Endothelial cell (in vitro differentiated cells): ENCODE measurements at regions not wholly inside any gene's neighbourhood (a gene's known extent, or its start where the extent isn't known, plus 50 kb on each side); places are given as distances from the start of the nearest gene placed in this dataset.
"Not testable (repeated sequence)": the region's sequence is repeated elsewhere in the genome, so short reads cannot be mapped to it uniquely, and the experiment has no call there.

Experiments used
- DNase-seq: peaks from one replicate; pipeline ENCODE4 v3.0.0; 2021; ENCODE audit warnings: low spot score
- H3K27ac Mint-ChIP-seq: one replicate; pipeline ENCODE4 v1.8.0; 2021; ENCODE audit warnings: mixed read lengths, inconsistent platforms; ENCODE audit not compliant: unreplicated experiment
- H3K27me3 Mint-ChIP-seq: one replicate; pipeline ENCODE4 v1.8.0; 2021; ENCODE audit warnings: mild to moderate bottlenecking, moderate library complexity, mixed read lengths, inconsistent platforms; ENCODE audit not compliant: unreplicated experiment
- H3K36me3 Mint-ChIP-seq: one replicate; pipeline ENCODE4 v1.8.0; 2021; ENCODE audit warnings: mild to moderate bottlenecking, low read depth, mixed read lengths, inconsistent platforms; ENCODE audit not compliant: unreplicated experiment
- H3K4me1 Mint-ChIP-seq: one replicate; pipeline ENCODE4 v1.8.0; 2021; ENCODE audit warnings: mild to moderate bottlenecking, mixed read lengths, inconsistent platforms; ENCODE audit not compliant: unreplicated experiment
- H3K4me3 Mint-ChIP-seq: one replicate; pipeline ENCODE4 v1.8.0; 2021; ENCODE audit warnings: mild to moderate bottlenecking, mixed read lengths, inconsistent platforms; ENCODE audit not compliant: unreplicated experiment
- H3K9me3 Mint-ChIP-seq: one replicate; pipeline ENCODE4 v1.8.0; 2021; ENCODE audit warnings: mixed read lengths, inconsistent platforms; ENCODE audit not compliant: unreplicated experiment
- TF ChIP-seq, protein P1 (sequence below): fragments of 200-600 bp; sonication (generic); IDR thresholded peaks from one replicate; pipeline ENCODE4 v1.5.0; 2021; ENCODE audit warnings: antibody characterized with exemption; ENCODE audit not compliant: unreplicated experiment

DNA sequence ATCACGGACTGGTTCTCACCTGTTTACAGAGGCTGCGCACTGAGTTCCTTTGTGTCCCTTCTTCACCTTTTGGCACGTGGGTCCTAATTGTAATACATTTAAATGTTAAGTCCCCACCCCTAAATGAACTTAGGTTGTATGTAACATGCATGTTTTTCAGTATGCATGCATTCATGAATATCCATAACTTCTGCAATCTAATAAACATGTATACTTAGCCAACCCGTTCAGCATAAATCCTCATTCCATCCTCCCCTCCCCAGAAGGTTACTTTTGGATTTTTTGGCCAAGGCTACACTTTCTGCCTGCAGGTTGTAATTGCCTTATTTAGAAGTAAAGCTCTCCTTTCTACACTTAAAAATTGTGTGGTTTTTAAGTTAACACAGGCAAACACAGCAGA is 314.7 kb downstream of the SUCLG1 start:
- no peak overlapping the region for H3K4me3 Mint-ChIP-seq
- H3K4me1 Mint-ChIP-seq: no peaks in the 10 kb centered on the region
- no peaks in the 10 kb centered on the region for H3K27me3 Mint-ChIP-seq
- DNase-seq: no peak
- TF ChIP-seq, protein P1, sequence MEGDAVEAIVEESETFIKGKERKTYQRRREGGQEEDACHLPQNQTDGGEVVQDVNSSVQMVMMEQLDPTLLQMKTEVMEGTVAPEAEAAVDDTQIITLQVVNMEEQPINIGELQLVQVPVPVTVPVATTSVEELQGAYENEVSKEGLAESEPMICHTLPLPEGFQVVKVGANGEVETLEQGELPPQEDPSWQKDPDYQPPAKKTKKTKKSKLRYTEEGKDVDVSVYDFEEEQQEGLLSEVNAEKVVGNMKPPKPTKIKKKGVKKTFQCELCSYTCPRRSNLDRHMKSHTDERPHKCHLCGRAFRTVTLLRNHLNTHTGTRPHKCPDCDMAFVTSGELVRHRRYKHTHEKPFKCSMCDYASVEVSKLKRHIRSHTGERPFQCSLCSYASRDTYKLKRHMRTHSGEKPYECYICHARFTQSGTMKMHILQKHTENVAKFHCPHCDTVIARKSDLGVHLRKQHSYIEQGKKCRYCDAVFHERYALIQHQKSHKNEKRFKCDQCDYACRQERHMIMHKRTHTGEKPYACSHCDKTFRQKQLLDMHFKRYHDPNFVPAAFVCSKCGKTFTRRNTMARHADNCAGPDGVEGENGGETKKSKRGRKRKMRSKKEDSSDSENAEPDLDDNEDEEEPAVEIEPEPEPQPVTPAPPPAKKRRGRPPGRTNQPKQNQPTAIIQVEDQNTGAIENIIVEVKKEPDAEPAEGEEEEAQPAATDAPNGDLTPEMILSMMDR: no peak
- H3K36me3 Mint-ChIP-seq: no peaks in the 10 kb centered on the region
- H3K27ac Mint-ChIP-seq: no peak overlapping the region
- no peaks in the 10 kb centered on the region for H3K9me3 Mint-ChIP-seq

GRCh38 chr2:84137034-84137433 is 322.0 kb downstream of the SUCLG1 start:
- H3K27ac Mint-ChIP-seq: no peak overlapping the region
- H3K4me1 Mint-ChIP-seq: no peaks in the 10 kb centered on the region
- H3K4me3 Mint-ChIP-seq: no peak overlapping the region
- TF ChIP-seq, protein P1: no peak
- H3K9me3 Mint-ChIP-seq: no peaks in the 10 kb centered on the region
- DNase-seq: no peak
- H3K27me3 Mint-ChIP-seq: no peaks in the 10 kb centered on the region
- H3K36me3 Mint-ChIP-seq: no peaks in the 10 kb centered on the region

GRCh38 chr2:84132370-84132769 is 326.7 kb downstream of the SUCLG1 start:
- TF ChIP-seq, protein P1: no peak
- Mint-ChIP-seq H3K27ac (no peak overlapping the region), H3K4me1 (no peaks in the 10 kb centered on the region), H3K9me3 (no peaks in the 10 kb centered on the region), H3K4me3 (no peak overlapping the region), H3K27me3 (no peaks in the 10 kb centered on the region), H3K36me3 (no peaks in the 10 kb centered on the region)
- DNase-seq: no peak

DNA sequence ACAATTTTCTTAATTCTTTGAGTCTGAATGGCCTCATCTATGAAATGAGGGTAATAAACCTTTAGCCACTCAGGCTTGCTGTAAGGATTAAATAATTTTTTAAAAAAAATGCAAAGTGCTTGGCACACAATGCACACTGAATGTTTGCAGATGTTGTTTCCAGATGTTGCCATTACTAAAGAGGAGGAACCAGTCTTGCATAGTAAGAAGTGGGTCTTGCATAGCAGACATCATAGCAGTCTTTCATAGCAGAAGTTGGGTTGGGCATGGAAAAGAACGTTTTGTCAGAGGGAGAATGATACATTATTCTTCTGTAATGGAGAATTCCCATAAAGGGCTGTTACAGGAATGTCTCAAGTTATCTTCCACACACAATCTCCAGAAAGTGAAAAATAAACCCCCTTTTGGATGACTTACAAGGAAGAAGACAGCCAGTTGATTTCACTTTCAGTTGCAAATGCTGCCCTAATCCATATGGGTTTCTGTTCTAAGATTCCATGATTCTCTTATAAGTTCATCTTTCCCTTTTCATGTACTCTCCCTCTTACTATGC is 327.7 kb downstream of the SUCLG1 start:
- Mint-ChIP-seq H3K9me3 (no peaks in the 10 kb centered on the region), H3K27ac (no peak overlapping the region), H3K27me3 (no peaks in the 10 kb centered on the region), H3K4me3 (no peak overlapping the region), H3K36me3 (no peaks in the 10 kb centered on the region), H3K4me1 (no peaks in the 10 kb centered on the region)
- DNase-seq: no peak
- TF ChIP-seq, protein P1: no peak

DNA sequence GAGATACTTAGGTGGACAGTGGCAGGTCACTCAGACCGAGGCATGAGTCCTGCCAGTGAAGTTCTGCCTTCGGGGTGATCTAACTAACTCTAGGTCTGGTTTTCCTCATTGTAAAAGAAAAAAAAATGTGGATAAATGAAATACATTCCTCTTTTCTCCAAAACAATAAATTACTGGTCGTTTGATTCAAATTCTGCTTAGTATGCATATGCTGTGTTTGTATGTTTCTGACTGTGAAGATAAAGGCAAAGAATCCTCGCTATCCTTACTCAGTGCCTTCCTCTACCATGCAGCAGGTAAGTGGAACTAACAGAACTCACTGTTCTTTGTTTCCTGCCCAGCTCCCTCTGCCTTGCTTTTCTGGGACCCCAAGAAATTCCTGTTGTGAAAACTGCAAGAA is 330.1 kb downstream of the SUCLG1 start:
- TF ChIP-seq, protein P1: no peak
- no peaks in the 10 kb centered on the region for H3K9me3 Mint-ChIP-seq
- H3K4me3 Mint-ChIP-seq: no peak overlapping the region
- H3K27me3 Mint-ChIP-seq: no peaks in the 10 kb centered on the region
- no peaks in the 10 kb centered on the region for H3K36me3 Mint-ChIP-seq
- H3K4me1 Mint-ChIP-seq: no peaks in the 10 kb centered on the region
- no peak overlapping the region for H3K27ac Mint-ChIP-seq
- no peak for DNase-seq

DNA sequence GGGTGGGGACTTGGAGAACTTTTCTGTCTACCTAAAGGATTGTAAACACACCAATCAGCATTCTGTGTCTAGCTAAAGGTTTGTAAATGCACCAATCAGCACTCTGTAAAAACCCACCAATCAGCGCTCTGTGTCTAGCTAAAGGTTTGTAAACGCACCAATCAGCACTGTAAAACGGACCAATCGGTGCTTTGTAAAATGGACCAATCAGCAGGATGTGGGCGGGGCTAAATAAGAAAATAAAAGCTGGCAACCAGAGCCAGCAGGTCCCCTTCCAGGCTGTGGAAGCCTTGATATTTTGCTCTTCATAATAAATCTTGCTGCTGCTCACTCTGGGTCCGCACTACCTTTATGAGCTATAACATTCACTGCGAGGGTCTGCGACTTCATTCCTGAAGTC is 331.3 kb downstream of the SUCLG1 start:
- not testable (repeated sequence) for H3K4me3 Mint-ChIP-seq, H3K36me3 Mint-ChIP-seq, DNase-seq, H3K4me1 Mint-ChIP-seq, H3K27ac Mint-ChIP-seq, H3K9me3 Mint-ChIP-seq, H3K27me3 Mint-ChIP-seq
